ENCODE measurements at regions not wholly inside any gene's neighbourhood (a gene's known extent, or its start where the extent isn't known, plus 50 kb on each side); places are given as distances from the start of the nearest gene placed in this dataset.

DNA sequence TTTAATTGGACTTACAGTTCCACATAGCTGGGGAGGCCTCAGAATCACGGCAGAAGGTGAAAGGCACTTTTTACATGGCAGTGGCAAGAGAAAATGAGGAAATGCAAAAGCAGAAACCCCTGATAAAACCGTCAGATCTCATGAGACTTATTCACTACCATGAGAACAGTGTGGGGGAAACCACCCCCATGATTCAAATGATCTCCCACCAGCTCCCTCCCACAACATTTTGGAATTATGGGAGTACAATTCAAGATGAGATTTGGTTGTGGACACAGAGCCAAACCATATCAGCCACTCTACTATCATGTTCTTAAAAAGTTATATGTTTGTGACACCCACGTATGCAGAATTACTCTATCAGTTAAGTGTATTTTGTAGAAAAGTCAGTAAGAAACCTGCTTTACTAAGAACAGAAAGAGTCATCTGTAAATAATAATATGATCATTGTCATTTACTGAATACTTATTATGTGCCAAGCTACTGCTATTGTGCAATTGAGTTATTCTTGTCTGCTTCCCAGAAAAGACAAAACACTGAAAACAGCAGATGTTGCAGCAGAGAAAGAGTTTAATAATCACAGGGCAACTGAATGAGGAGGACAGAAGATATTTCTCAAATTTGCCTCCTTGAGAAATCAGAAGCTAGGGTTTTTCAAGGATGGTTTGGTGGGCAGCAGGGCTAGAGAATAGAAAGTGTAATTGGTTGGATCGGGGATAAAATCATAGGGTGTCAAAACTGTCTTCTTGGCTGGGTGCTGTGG is 207.7 kb upstream of the FGGY start:
- H3K9me3 ChIP-seq (ENCODE audit: insufficient read depth, low read length) = peaks cover 11% of the 10 kb centered on the region
- H3K4me1 ChIP-seq (ENCODE audit: insufficient read depth, insufficient read length) = no peaks in the 10 kb centered on the region
- no peak for DNase-seq (ENCODE audit: low read depth, low spot score)
- H3K27me3 ChIP-seq (ENCODE audit: insufficient read depth, insufficient read length) = no peaks in the 10 kb centered on the region
- no peak overlapping the region for H3K4me3 ChIP-seq (ENCODE audit: insufficient read length, low read depth)
- no peak overlapping the region for H3K9ac ChIP-seq (ENCODE audit: insufficient read length, low read depth)
- TF ChIP-seq YY1 (IDR thresholded peaks at IDR 0.05; ENCODE audit: insufficient read depth, insufficient read length) (no peak), SUZ12 (IDR thresholded peaks at IDR 0.05; ENCODE audit: extremely low read depth, insufficient read depth, insufficient read length) (no peak)
- no peaks in the 10 kb centered on the region for H3K36me3 ChIP-seq (ENCODE audit: insufficient read depth, insufficient read length, low read length)

DNA sequence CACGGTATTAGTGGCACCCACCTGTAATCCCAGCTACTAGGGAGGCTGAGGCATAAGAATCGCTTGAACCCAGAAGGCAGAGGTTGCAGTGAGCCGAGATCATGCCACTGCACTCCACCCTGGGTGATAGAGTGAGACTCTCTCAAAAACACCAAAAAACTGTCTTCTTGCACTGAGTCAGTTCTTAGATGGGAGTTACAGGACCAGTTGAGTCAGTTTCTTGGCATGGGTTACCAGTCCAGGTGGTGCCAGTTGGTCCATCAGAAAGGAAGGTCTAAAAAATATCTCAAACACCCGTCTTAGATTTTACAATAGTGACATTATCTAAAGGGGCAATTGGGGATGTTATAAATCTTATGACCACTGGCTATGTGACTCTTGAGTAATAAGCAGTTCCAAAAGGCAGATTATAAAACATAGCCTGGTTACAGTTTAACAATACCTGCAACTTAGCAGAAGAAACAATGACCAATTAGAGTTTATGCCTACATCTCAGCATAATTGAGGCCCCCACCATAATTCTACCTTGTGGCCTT is 206.9 kb upstream of the FGGY start:
- no peaks in the 10 kb centered on the region for H3K4me1 ChIP-seq (ENCODE audit: insufficient read depth, insufficient read length)

DNA sequence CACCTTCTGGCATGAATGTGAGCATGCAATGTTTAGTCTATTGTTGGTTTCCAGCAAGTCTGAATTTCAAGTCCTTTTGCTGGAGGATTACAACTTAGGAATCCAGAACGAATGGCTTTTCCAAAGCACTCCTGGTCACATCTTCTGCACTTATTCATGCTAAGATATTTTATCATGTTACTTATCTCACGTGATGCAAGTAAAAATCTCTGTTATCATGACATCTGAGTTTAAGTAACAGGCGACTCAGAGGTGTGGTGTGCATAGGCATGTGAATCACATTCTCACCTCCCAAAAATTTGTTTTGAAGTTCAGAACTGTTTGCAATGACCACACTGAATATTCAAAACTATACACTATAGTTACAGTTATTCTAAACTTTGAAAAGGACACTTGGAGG is 204.8 kb upstream of the FGGY start:
- DNase-seq (ENCODE audit: low read depth, low spot score) = no peak
- H3K36me3 ChIP-seq (ENCODE audit: insufficient read depth, insufficient read length, low read length) = no peaks in the 10 kb centered on the region
- TF ChIP-seq ZNF274 (IDR thresholded peaks at IDR 0.05; ENCODE audit: low read depth, low read length) (no peak), SUZ12 (IDR thresholded peaks at IDR 0.05; ENCODE audit: extremely low read depth, insufficient read depth, insufficient read length) (no peak)
- no peak overlapping the region for H3K9ac ChIP-seq (ENCODE audit: insufficient read length, low read depth)
- H3K9me3 ChIP-seq (ENCODE audit: insufficient read depth, low read length) = peaks cover 11% of the 10 kb centered on the region
- H3K27me3 ChIP-seq (ENCODE audit: insufficient read depth, insufficient read length) = no peaks in the 10 kb centered on the region
- no peaks in the 10 kb centered on the region for H3K4me1 ChIP-seq (ENCODE audit: insufficient read depth, insufficient read length)
- no peak overlapping the region for H3K4me3 ChIP-seq (ENCODE audit: insufficient read length, low read depth)

More for the DNA sequence above, 206.9 kb upstream of the FGGY start:
- no peaks in the 10 kb centered on the region for H3K36me3 ChIP-seq (ENCODE audit: insufficient read depth, insufficient read length, low read length)
- no peak for DNase-seq (ENCODE audit: low read depth, low spot score)
- no peaks in the 10 kb centered on the region for H3K27me3 ChIP-seq (ENCODE audit: insufficient read depth, insufficient read length)
- no peak overlapping the region for H3K9ac ChIP-seq (ENCODE audit: insufficient read length, low read depth)
- no peak for TF ChIP-seq YY1 (IDR thresholded peaks at IDR 0.05; ENCODE audit: insufficient read depth, insufficient read length)
- no peak for TF ChIP-seq SUZ12 (IDR thresholded peaks at IDR 0.05; ENCODE audit: extremely low read depth, insufficient read depth, insufficient read length)
- TF ChIP-seq ZNF274 (IDR thresholded peaks at IDR 0.05; ENCODE audit: low read depth, low read length) = no peak
- no peak overlapping the region for H3K4me3 ChIP-seq (ENCODE audit: insufficient read length, low read depth)
- H3K9me3 ChIP-seq (ENCODE audit: insufficient read depth, low read length) = peaks cover 11% of the 10 kb centered on the region

DNA sequence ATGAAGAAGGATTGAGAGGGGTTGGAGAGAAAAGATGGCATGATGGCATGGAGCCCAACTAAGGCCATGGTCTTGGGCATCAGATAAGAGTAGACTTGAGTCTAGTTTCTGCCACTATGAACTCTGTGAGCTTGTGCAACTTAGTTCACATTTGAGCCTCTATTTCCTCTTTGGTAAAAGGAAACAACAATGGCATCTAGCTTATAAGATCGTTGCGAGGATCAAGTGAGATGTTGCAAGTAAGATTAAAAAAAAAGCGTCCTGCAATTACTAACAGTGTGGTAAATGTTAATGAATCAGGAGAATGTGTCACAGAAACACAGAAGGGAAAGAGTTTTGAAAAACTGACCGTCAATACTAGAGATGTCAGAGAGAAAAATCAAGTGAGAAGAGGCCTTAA is 202.9 kb upstream of the FGGY start:
- Histone ChIP-seq H3K4me1 (ENCODE audit: insufficient read depth, insufficient read length) (no peaks in the 10 kb centered on the region), H3K9me3 (ENCODE audit: insufficient read depth, low read length) (0 out of 2 replicates have a peak, but pooled peaks cover 5% of the 10 kb centered on the region), H3K4me3 (ENCODE audit: insufficient read length, low read depth) (no peak overlapping the region), H3K36me3 (ENCODE audit: insufficient read depth, insufficient read length, low read length) (no peaks in the 10 kb centered on the region), H3K9ac (ENCODE audit: insufficient read length, low read depth) (no peak overlapping the region), H3K27me3 (ENCODE audit: insufficient read depth, insufficient read length) (no peaks in the 10 kb centered on the region)
- TF ChIP-seq ZNF274 (IDR thresholded peaks at IDR 0.05; ENCODE audit: low read depth, low read length) (no peak), SUZ12 (IDR thresholded peaks at IDR 0.05; ENCODE audit: extremely low read depth, insufficient read depth, insufficient read length) (no peak), YY1 (IDR thresholded peaks at IDR 0.05; ENCODE audit: insufficient read depth, insufficient read length) (no peak)
- DNase-seq (ENCODE audit: low read depth, low spot score) = no peak

DNA sequence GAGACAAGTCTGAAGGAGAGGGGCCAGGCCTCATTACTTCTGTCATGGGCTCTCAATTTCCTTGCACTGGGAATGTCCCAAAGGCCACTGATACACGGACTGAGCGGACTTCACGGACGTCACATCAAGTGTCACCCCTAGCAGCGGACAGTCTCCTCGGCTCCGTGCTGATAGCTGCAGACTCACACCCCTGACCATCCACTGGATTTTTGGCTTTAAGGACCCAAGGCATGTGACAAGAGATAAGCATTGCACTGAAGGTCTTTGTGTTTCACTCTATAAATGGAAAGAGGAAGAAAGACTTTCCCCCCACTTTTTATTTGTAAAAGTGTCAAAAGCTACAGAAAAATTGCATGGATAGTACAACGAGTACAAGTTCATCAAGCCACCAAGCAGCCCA is 200.4 kb upstream of the FGGY start:
- no peak for DNase-seq (ENCODE audit: low read depth, low spot score)
- Histone ChIP-seq H3K27me3 (ENCODE audit: insufficient read depth, insufficient read length) (no peaks in the 10 kb centered on the region), H3K9ac (ENCODE audit: insufficient read length, low read depth) (no peak overlapping the region), H3K9me3 (ENCODE audit: insufficient read depth, low read length) (peaks cover 11% of the 10 kb centered on the region), H3K4me3 (ENCODE audit: insufficient read length, low read depth) (no peak overlapping the region), H3K4me1 (ENCODE audit: insufficient read depth, insufficient read length) (no peaks in the 10 kb centered on the region), H3K36me3 (ENCODE audit: insufficient read depth, insufficient read length, low read length) (no peaks in the 10 kb centered on the region)
- TF ChIP-seq YY1 (IDR thresholded peaks at IDR 0.05; ENCODE audit: insufficient read depth, insufficient read length) (no peak), ZNF274 (IDR thresholded peaks at IDR 0.05; ENCODE audit: low read depth, low read length) (no peak), SUZ12 (IDR thresholded peaks at IDR 0.05; ENCODE audit: extremely low read depth, insufficient read depth, insufficient read length) (no peak)

DNA sequence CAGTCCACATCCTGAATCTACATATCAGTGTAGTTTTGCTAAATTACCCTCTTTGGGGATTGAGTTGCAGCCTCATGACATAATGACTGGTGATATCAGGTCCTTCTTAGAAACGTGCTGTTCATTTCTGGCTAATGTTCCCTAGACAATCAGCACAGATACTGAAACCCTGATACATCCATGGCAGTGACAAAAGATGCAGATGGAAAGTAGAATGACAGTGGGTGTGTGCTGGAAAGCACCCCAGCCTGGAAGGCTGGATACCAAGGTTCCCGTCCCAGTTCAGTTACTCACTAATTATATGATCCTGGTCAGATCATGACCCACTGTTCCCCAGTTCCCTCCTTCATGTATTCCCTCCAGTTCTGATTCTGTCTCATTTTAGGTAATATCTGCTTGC is 198.2 kb upstream of the FGGY start:
- H3K9ac ChIP-seq (ENCODE audit: insufficient read length, low read depth) = no peak overlapping the region
- no peaks in the 10 kb centered on the region for H3K27me3 ChIP-seq (ENCODE audit: insufficient read depth, insufficient read length)
- TF ChIP-seq ZNF274 (IDR thresholded peaks at IDR 0.05; ENCODE audit: low read depth, low read length) (no peak), SUZ12 (IDR thresholded peaks at IDR 0.05; ENCODE audit: extremely low read depth, insufficient read depth, insufficient read length) (no peak), YY1 (IDR thresholded peaks at IDR 0.05; ENCODE audit: insufficient read depth, insufficient read length) (no peak)
- no peak overlapping the region for H3K4me3 ChIP-seq (ENCODE audit: insufficient read length, low read depth)
- no peaks in the 10 kb centered on the region for H3K36me3 ChIP-seq (ENCODE audit: insufficient read depth, insufficient read length, low read length)
- H3K4me1 ChIP-seq (ENCODE audit: insufficient read depth, insufficient read length) = no peaks in the 10 kb centered on the region
- no peak for DNase-seq (ENCODE audit: low read depth, low spot score)
- peaks cover 19% of the 10 kb centered on the region for H3K9me3 ChIP-seq (ENCODE audit: insufficient read depth, low read length)

DNA sequence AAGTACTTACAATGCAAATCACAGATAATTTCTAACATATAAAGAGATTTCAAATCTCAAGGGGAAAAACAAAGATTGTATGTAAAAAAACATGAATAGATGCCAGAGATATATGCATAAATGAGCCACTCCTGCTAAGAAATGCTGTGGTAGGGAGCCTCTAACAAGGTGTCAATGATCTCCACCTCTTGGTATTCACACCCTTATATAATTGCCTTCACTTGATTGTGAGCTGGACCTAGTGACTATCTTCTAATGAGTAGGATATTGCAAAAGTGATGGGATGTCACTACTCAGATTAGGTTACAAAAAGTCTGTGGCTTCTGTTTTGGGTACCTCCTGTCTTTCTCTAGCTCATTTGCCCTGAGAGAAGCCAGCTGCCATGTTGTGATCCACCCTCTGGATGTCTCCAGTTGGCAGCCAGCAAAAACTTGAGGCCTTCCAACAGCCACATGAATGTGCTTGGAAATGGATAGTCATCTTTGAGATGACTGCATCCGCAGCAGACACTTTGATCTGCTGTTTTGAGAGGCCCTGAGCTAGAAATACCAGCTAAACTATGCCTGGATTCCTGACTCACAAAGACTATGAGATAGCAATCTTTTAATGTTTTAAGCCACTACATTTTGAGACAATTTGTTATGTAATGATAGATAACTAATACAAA is 196.1 kb upstream of the FGGY start:
- DNase-seq (ENCODE audit: low read depth, low spot score) = no peak
- TF ChIP-seq ZNF274 (IDR thresholded peaks at IDR 0.05; ENCODE audit: low read depth, low read length) (no peak), YY1 (IDR thresholded peaks at IDR 0.05; ENCODE audit: insufficient read depth, insufficient read length) (no peak), SUZ12 (IDR thresholded peaks at IDR 0.05; ENCODE audit: extremely low read depth, insufficient read depth, insufficient read length) (no peak)

More for the DNA sequence above, 196.1 kb upstream of the FGGY start:
- Histone ChIP-seq H3K4me1 (ENCODE audit: insufficient read depth, insufficient read length) (no peaks in the 10 kb centered on the region), H3K9me3 (ENCODE audit: insufficient read depth, low read length) (peaks cover 19% of the 10 kb centered on the region), H3K27me3 (ENCODE audit: insufficient read depth, insufficient read length) (no peaks in the 10 kb centered on the region), H3K36me3 (ENCODE audit: insufficient read depth, insufficient read length, low read length) (no peaks in the 10 kb centered on the region), H3K4me3 (ENCODE audit: insufficient read length, low read depth) (no peak overlapping the region), H3K9ac (ENCODE audit: insufficient read length, low read depth) (no peak overlapping the region)
